ENCODE measurements at regions not wholly inside any gene's neighbourhood (a gene's known extent, or its start where the extent isn't known, plus 50 kb on each side); places are given as distances from the start of the nearest gene placed in this dataset.

DNA sequence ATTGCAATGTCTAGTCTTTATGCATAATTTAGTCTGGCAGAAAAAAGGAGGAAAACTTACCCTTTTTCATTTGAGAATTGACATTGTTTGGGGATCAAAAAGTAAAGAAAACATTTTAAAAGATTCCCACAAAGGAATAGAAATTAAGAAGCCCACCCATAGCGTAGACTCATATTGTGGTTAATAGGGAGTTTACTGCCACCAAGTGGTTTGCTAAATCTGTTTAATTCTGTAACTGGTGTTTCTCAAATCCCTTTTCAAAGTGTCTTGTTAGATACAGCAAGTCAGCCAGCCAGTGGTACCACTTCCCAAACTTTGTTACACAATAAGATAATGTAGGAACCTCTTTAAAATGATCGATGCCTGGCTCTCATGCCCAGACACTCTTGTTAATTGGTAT, 180.3 kb downstream of the IPO8 start:
- TF ChIP-seq CTCF (IDR thresholded peaks at IDR 0.05) (no peak), POLR2A (IDR thresholded peaks at IDR 0.05) (no peak)
